IMR-90 (cell line): ENCODE measurements at regions not wholly inside any gene's neighbourhood (a gene's known extent, or its start where the extent isn't known, plus 50 kb on each side); places are given as distances from the start of the nearest gene placed in this dataset.
"Not testable (repeated sequence)": the region's sequence is repeated elsewhere in the genome, so short reads cannot be mapped to it uniquely, and the experiment has no call there.

Experiments
- ATAC-seq: fragments of 200-7000 bp; cut with Tn5 transposase; 2 replicates; pipeline ENCODE4 v1.9.1; 2020; ENCODE audit warnings: low read depth, mild to moderate bottlenecking, moderate library complexity
- BruUV-seq: library from RNA; stranded (reverse); fragments of 400-500 nt; replicated peaks from 2 replicates; lab custom pipeline; 2021; lab: Mats Ljungman, UMichigan
- CTCF ChIA-PET: fragments of 300-600 bp; formaldehyde crosslinking; extraction: SDS; loops from one replicate; lab custom pipeline; 2021; ENCODE audit warnings: antibody characterized with exemption; lab: Yijun Ruan, JAX
- POLR2A ChIA-PET: fragments of 300-600 bp; sonication (Branson Sonifier 250); formaldehyde crosslinking; loops from one replicate; lab custom pipeline; 2022; ENCODE audit warnings: antibody characterized with exemption; ENCODE audit not compliant: unreplicated experiment; lab: Charles Lee
- DNase-seq: peaks from one replicate; pipeline ENCODE4 v3.0.0; 2013
- H2AFZ ChIP-seq: replicated peaks from 2 replicates; pipeline ENCODE3; 2013; ENCODE audit warnings: low read length, mild to moderate bottlenecking; ENCODE audit not compliant: poor library complexity
- H2AK5ac ChIP-seq: 2 replicates; pipeline ENCODE4 v1.6.1; 2013; ENCODE audit warnings: low read depth, low read length, inconsistent platforms
- H2AK9ac ChIP-seq: replicated peaks from 2 replicates; pipeline ENCODE3; 2013; ENCODE audit warnings: mild to moderate bottlenecking, low read depth, low read length, moderate library complexity; ENCODE audit not compliant: poor library complexity
- H2BK120ac ChIP-seq: 2 replicates; pipeline ENCODE4 v1.6.1; 2013; ENCODE audit warnings: low read depth, low read length, inconsistent platforms
- H2BK15ac ChIP-seq: 3 replicates; pipeline ENCODE4 v1.6.1; 2013; ENCODE audit warnings: low read depth, low read length, inconsistent platforms
- H2BK20ac ChIP-seq: 2 replicates; pipeline ENCODE4 v1.6.1; 2013; ENCODE audit warnings: low read depth, mild to moderate bottlenecking, inconsistent platforms, low read length, moderate library complexity
- H2BK5ac ChIP-seq: 2 replicates; pipeline ENCODE4 v1.6.1; 2013; ENCODE audit warnings: mild to moderate bottlenecking, low read depth, low read length, inconsistent platforms; ENCODE audit not compliant: poor library complexity, severe bottlenecking
- H3K14ac ChIP-seq: replicated peaks from 2 replicates; pipeline ENCODE4 v1.6.1; 2013; ENCODE audit warnings: low read depth, low read length, inconsistent platforms
- H3K18ac ChIP-seq: 2 replicates; pipeline ENCODE4 v1.6.1; 2013; ENCODE audit warnings: low read depth, low read length, control low read depth
- H3K23ac ChIP-seq: 2 replicates; pipeline ENCODE4 v1.6.1; 2013; ENCODE audit warnings: low read depth, low read length, inconsistent platforms
- H3K27ac ChIP-seq: 2 replicates; pipeline ENCODE4 v1.5.1; 2013; ENCODE audit warnings: mild to moderate bottlenecking, control low read depth, low read length; ENCODE audit not compliant: insufficient read depth
- H3K27me3 ChIP-seq: 2 replicates; pipeline ENCODE4 v1.6.1; 2013; ENCODE audit warnings: low read length; ENCODE audit not compliant: control insufficient read depth, insufficient read depth
- H3K36me3 ChIP-seq: 2 replicates; pipeline ENCODE4 v1.6.1; 2013; ENCODE audit warnings: low read length, mixed read lengths; ENCODE audit not compliant: control insufficient read depth, insufficient read depth
- H3K4ac ChIP-seq: 2 replicates; pipeline ENCODE4 v1.6.1; 2013; ENCODE audit warnings: low read depth, low read length, inconsistent platforms
- H3K4me1 ChIP-seq: 2 replicates; pipeline ENCODE4 v1.6.1; 2013; ENCODE audit warnings: low read length, mixed read lengths; ENCODE audit not compliant: control insufficient read depth, insufficient read depth
- H3K4me2 ChIP-seq: 2 replicates; pipeline ENCODE4 v1.6.1; 2013; ENCODE audit warnings: low read depth, mild to moderate bottlenecking, control low read depth, low read length, moderate library complexity
- H3K4me3 ChIP-seq: 2 replicates; pipeline ENCODE4 v1.5.1; 2013; ENCODE audit warnings: low read depth, mild to moderate bottlenecking, control low read depth, low read length, moderate library complexity; ENCODE audit not compliant: insufficient read depth
- H3K56ac ChIP-seq: 2 replicates; pipeline ENCODE4 v1.6.1; 2013; ENCODE audit warnings: low read length, inconsistent platforms; ENCODE audit not compliant: insufficient read depth; ENCODE audit errors: extremely low read depth
- H3K79me1 ChIP-seq, 2 experiments: 2 replicates each; pipeline ENCODE4 v1.6.1; 2013; ENCODE audit warnings: low read length in 2 of 2, inconsistent platforms in 1 of 2, low read depth in 1 of 2
- H3K9ac ChIP-seq: 2 replicates; pipeline ENCODE4 v1.6.1; 2013; ENCODE audit warnings: low read depth, low read length, control low read depth
- H3K9me1 ChIP-seq: 2 replicates; pipeline ENCODE4 v1.6.1; 2013; ENCODE audit warnings: low read length, inconsistent platforms; ENCODE audit not compliant: insufficient read depth
- H3K9me3 ChIP-seq: 2 replicates; pipeline ENCODE4 v1.6.1; 2013; ENCODE audit warnings: low read length; ENCODE audit not compliant: control insufficient read depth, insufficient read depth
- H4K20me1 ChIP-seq: 2 replicates; pipeline ENCODE4 v1.6.1; 2013; ENCODE audit warnings: low read length, inconsistent platforms; ENCODE audit not compliant: insufficient read depth
- H4K5ac ChIP-seq: 2 replicates; pipeline ENCODE4 v1.6.1; 2013; ENCODE audit warnings: mild to moderate bottlenecking, low read depth, low read length, control low read depth
- H4K8ac ChIP-seq, 2 experiments: 2 replicates each; pipeline ENCODE4 v1.6.1; 2013; ENCODE audit warnings: low read depth in 2 of 2, low read length in 2 of 2, control low read depth in 1 of 2, inconsistent platforms in 1 of 2
- H4K91ac ChIP-seq: 2 replicates; pipeline ENCODE4 v1.6.1; 2013; ENCODE audit warnings: low read depth, low read length, inconsistent platforms; ENCODE audit not compliant: insufficient read depth
- WGBS, 2 experiments: methylation state at CpG; one replicate each; pipeline versions ENCODE4 v1.1.5 to v1.1.7; 2013; ENCODE audit warnings: missing lambda C conversion rate in 2 of 2; ENCODE audit not compliant: insufficient read length in 1 of 2; ENCODE audit errors: extremely low coverage in 2 of 2; 5-methylcytosine and 5-hydroxymethylcytosine counted together
- dilution Hi-C: fragments of 300-500 bp; cut with HindIII; formaldehyde crosslinking; loops from one replicate; pipeline ENCODE4 v1.14.3; 2018; ENCODE audit warnings: low sequenced_read_pairs; ENCODE audit not compliant: unreplicated experiment
- in situ Hi-C: fragments of 300-500 bp; cut with MboI; formaldehyde crosslinking; loops from 3 replicates; pipeline ENCODE4 v1.14.3; 2019; ENCODE audit warnings: low sequenced_read_pairs, inconsistent platforms, mixed read lengths
- intact Hi-C: fragments of 100-400 bp; cut with micrococcal nuclease; formaldehyde crosslinking; loops from 2 replicates; pipeline ENCODE4 v1.10.0; 2022

- DNase-seq, BruUV-seq, H2BK5ac ChIP-seq, H3K4me3 ChIP-seq, H2AK9ac ChIP-seq, H3K23ac ChIP-seq, H3K4me2 ChIP-seq, H4K5ac ChIP-seq, H3K9me3 ChIP-seq, H3K9me1 ChIP-seq, H3K14ac ChIP-seq, H3K79me1 ChIP-seq, CTCF ChIA-PET, H3K36me3 ChIP-seq, H3K9ac ChIP-seq, H2AFZ ChIP-seq, dilution Hi-C loops, intact Hi-C loops, ATAC-seq, H2AK5ac ChIP-seq, H3K27me3 ChIP-seq, H3K27ac ChIP-seq, POLR2A ChIA-PET, H3K18ac ChIP-seq, H3K4ac ChIP-seq, H4K91ac ChIP-seq, H4K20me1 ChIP-seq, H2BK15ac ChIP-seq, H3K56ac ChIP-seq, H2BK20ac ChIP-seq, H4K8ac ChIP-seq, in situ Hi-C loops, H3K4me1 ChIP-seq, H2BK120ac ChIP-seq: not testable (repeated sequence)
- WGBS, 2 experiments = no CpG with 5 or more reads among the region's 5 CpGs
Observed at GRCh38 chr5:20707634-20708033, 719.6 kb upstream of the CDH18 start.
